C4-2B (cell line): ENCODE measurements at regions not wholly inside any gene's neighbourhood (a gene's known extent, or its start where the extent isn't known, plus 50 kb on each side); places are given as distances from the start of the nearest gene placed in this dataset.

ENCODE experiments used
- H3K27ac ChIP-seq: fragments of 450-650 bp; 2 replicates; pipeline ENCODE4 v1.5.1; 2017
- CTCF ChIP-seq: fragments of 450-650 bp; conservative IDR thresholded peaks from 2 replicates; pipeline ENCODE4 v1.5.1; 2017; ENCODE audit warnings: mild to moderate bottlenecking
- ZFX ChIP-seq: fragments of 450-650 bp; IDR thresholded peaks from 2 replicates; pipeline ENCODE4 v1.6.1; 2017

GRCh38 chr12:100675432-100675831 lies 101.9 kb downstream of the GAS2L3 start:
- no peak for TF ChIP-seq ZFX
- no peak for TF ChIP-seq CTCF
- H3K27ac ChIP-seq: no peak overlapping the region

- no peak overlapping the region for H3K27ac ChIP-seq
- TF ChIP-seq CTCF: no peak
- no peak for TF ChIP-seq ZFX
Measured at GRCh38 chr12:100681074-100681473, 107.6 kb downstream of the GAS2L3 start.

- TF ChIP-seq CTCF (no peak), ZFX (no peak)
- no peak overlapping the region for H3K27ac ChIP-seq
Measured at GRCh38 chr12:100682178-100682577, 108.7 kb downstream of the GAS2L3 start.

- TF ChIP-seq ZFX (no peak), CTCF (no peak)
- H3K27ac ChIP-seq: no peak overlapping the region
Measured at GRCh38 chr12:100687686-100688085, 106.9 kb upstream of the ANO4 start.

- no peak for TF ChIP-seq CTCF
- no peak for TF ChIP-seq ZFX
- H3K27ac ChIP-seq: no peak overlapping the region
Measured at GRCh38 chr12:100688451-100688864, 106.1 kb upstream of the ANO4 start.

- TF ChIP-seq CTCF (no peak), ZFX (no peak)
- H3K27ac ChIP-seq: no peak overlapping the region
Measured at GRCh38 chr12:100692502-100692901, 102.1 kb upstream of the ANO4 start.

GRCh38 chr12:100698518-100698917 lies 96.1 kb upstream of the ANO4 start:
- TF ChIP-seq ZFX (no peak), CTCF (no peak)
- no peak overlapping the region for H3K27ac ChIP-seq
